ENCODE measurements at regions not wholly inside any gene's neighbourhood (a gene's known extent, or its start where the extent isn't known, plus 50 kb on each side); places are given as distances from the start of the nearest gene placed in this dataset.

GRCh38 chr7:114153700-114154099 lies 234.9 kb upstream of the PPP1R3A start:
- DNase-seq (ENCODE audit: low spot score) (no peak), FAIRE-seq (no peak), ATAC-seq (no peak)
- ChIA-PET CTCF (ENCODE audit: low intra/inter-chr PET ratio, low total read pairs) (no interaction called here), POLR2A (no interaction called here)
- intact Hi-C loops (cut with micrococcal nuclease; ENCODE audit: unreplicated experiment) (no loop called here), in situ Hi-C loops (cut with HindIII; ENCODE audit: extremely low pct_ligation_motif_present, low pct_unique_long_range_greater_than_20kb) (no loop called here)
- Histone ChIP-seq H3K4me2 (ENCODE audit: low read depth, low read length) (no peak overlapping the region), H3K27ac (ENCODE audit: extremely low read length, insufficient read depth, low read length) (no peak overlapping the region), H3K4me3 (replicated peaks in 1 of 3; ENCODE audit: insufficient read depth in 1 of 3, low read depth in 2 of 3, low read length in 3 of 3) (no peak overlapping the region), H3K4me1 (ENCODE audit: insufficient read depth, low read length) (no peaks in the 10 kb centered on the region), H3K9me3 (ENCODE audit: low read length) (no peaks in the 10 kb centered on the region), H3K27me3 (ENCODE audit: control insufficient read depth in 1 of 2, insufficient read depth in 2 of 2, low read length in 2 of 2) (no peaks in the 10 kb centered on the region), H3K36me3 (replicated peaks in 1 of 2; ENCODE audit: control insufficient read depth in 1 of 2, insufficient read depth in 2 of 2, low read length in 2 of 2) (no peaks in the 10 kb centered on the region), H2AFZ (ENCODE audit: low read length) (no peak overlapping the region), H4K20me1 (ENCODE audit: insufficient read depth, low read length) (no peaks in the 10 kb centered on the region), H3K9ac (ENCODE audit: insufficient read depth, low read depth, low read length) (no peak overlapping the region), H3K79me2 (ENCODE audit: insufficient read depth, low read length) (no peaks in the 10 kb centered on the region)
- TF ChIP-seq STAG1 (CRISPR knock-in tag; IDR thresholded peaks at IDR 0.05): no peak
- no peak for TF ChIP-seq NR2F2 (IDR thresholded peaks at IDR 0.05; ENCODE audit: borderline replicate concordance, low read depth)
- TF ChIP-seq ZNF235 (CRISPR knock-in tag; IDR thresholded peaks at IDR 0.05; ENCODE audit: borderline replicate concordance): no peak
- no peak for TF ChIP-seq MYNN (CRISPR knock-in tag; IDR thresholded peaks at IDR 0.05; ENCODE audit: low read depth)
- TF ChIP-seq DNMT1 (CRISPR knock-in tag; IDR thresholded peaks at IDR 0.05): no peak
- no peak for TF ChIP-seq CTCF (CRISPR knock-in tag; IDR thresholded peaks at IDR 0.05)
- no peak for TF ChIP-seq CHD2 (IDR thresholded peaks at IDR 0.05; ENCODE audit: low read depth, low read length)
- TF ChIP-seq ZNF10 (CRISPR knock-in tag; IDR thresholded peaks at IDR 0.05; ENCODE audit: borderline replicate concordance, low read depth): no peak
- no peak for TF ChIP-seq SMAD1 (CRISPR knock-in tag; IDR thresholded peaks at IDR 0.05; ENCODE audit: borderline replicate concordance, low read depth)
- TF ChIP-seq CC2D1A (CRISPR knock-in tag; IDR thresholded peaks at IDR 0.05): no peak
- TF ChIP-seq FLYWCH1 (CRISPR knock-in tag; IDR thresholded peaks at IDR 0.05): no peak
- no peak for TF ChIP-seq HIVEP1 (CRISPR knock-in tag; IDR thresholded peaks at IDR 0.05)
- no peak for TF ChIP-seq FUBP1 (CRISPR knock-in tag; IDR thresholded peaks at IDR 0.05; ENCODE audit: borderline replicate concordance)
- no peak for TF ChIP-seq ZBTB46 (CRISPR knock-in tag; IDR thresholded peaks at IDR 0.05; ENCODE audit: borderline replicate concordance)
- no peak for TF ChIP-seq TAF15 (IDR thresholded peaks at IDR 0.05; ENCODE audit: low read depth, low read length, poor library complexity, severe bottlenecking)
- no peak for TF ChIP-seq IRF2 (CRISPR knock-in tag; IDR thresholded peaks at IDR 0.05)
- TF ChIP-seq SMARCC2 (IDR thresholded peaks at IDR 0.05): no peak
- no peak for TF ChIP-seq PAWR (CRISPR knock-in tag; IDR thresholded peaks at IDR 0.05; ENCODE audit: borderline replicate concordance)
- BruUV-seq (replicated peaks): no TSS peak
